Mesendoderm (in vitro differentiated cells): ENCODE measurements at regions not wholly inside any gene's neighbourhood (a gene's known extent, or its start where the extent isn't known, plus 50 kb on each side); places are given as distances from the start of the nearest gene placed in this dataset. TPM values are rescaled to one million over a fixed set of nuclear protein-coding genes. Genes with fewer than 3 reads are reported as not detected.

Experiments
- DNase-seq: peaks from one replicate; pipeline ENCODE4 v3.0.0; 2013
- H2AK5ac ChIP-seq: 2 replicates; pipeline ENCODE4 v1.6.1; 2013; ENCODE audit warnings: low read length, inconsistent platforms
- H2BK120ac ChIP-seq: 2 replicates; pipeline ENCODE4 v1.6.1; 2013; ENCODE audit warnings: low read depth, mild to moderate bottlenecking, low read length, moderate library complexity, mixed read lengths
- H2BK15ac ChIP-seq: replicated peaks from 2 replicates; pipeline ENCODE4 v1.6.1; 2013; ENCODE audit warnings: low read depth, mild to moderate bottlenecking, moderate library complexity
- H2BK5ac ChIP-seq: 2 replicates; pipeline ENCODE4 v1.6.1; 2013; ENCODE audit warnings: low read length, inconsistent platforms
- H3K18ac ChIP-seq: 2 replicates; pipeline ENCODE4 v1.6.1; 2013; ENCODE audit warnings: mild to moderate bottlenecking, low read length, mixed read lengths
- H3K23ac ChIP-seq: one replicate; pipeline ENCODE4 v1.6.1; 2013; ENCODE audit warnings: low read length
- H3K27ac ChIP-seq: 2 replicates; pipeline ENCODE4 v1.5.1; 2013; ENCODE audit warnings: low read depth, mild to moderate bottlenecking, inconsistent platforms, low read length, moderate library complexity
- H3K27me3 ChIP-seq: 2 replicates; pipeline ENCODE4 v1.6.1; 2013; ENCODE audit warnings: low read length, control low read depth, mild to moderate bottlenecking, inconsistent platforms; ENCODE audit not compliant: insufficient read depth, poor library complexity
- H3K36me3 ChIP-seq: 2 replicates; pipeline ENCODE4 v1.6.1; 2013; ENCODE audit warnings: low read length, inconsistent platforms; ENCODE audit not compliant: control insufficient read depth, insufficient read depth
- H3K4ac ChIP-seq: one replicate; pipeline ENCODE4 v1.6.1; 2013; ENCODE audit warnings: low read depth, mild to moderate bottlenecking, low read length, moderate library complexity
- H3K4me1 ChIP-seq: 2 replicates; pipeline ENCODE4 v1.6.1; 2013; ENCODE audit warnings: low read depth, low read length, inconsistent platforms; ENCODE audit not compliant: control insufficient read depth
- H3K4me2 ChIP-seq: 2 replicates; pipeline ENCODE4 v1.6.1; 2013; ENCODE audit warnings: low read length
- H3K4me3 ChIP-seq: 2 replicates; pipeline ENCODE4 v1.5.1; 2013; ENCODE audit warnings: mild to moderate bottlenecking, low read length
- H3K56ac ChIP-seq: one replicate; pipeline ENCODE4 v1.6.1; 2013; ENCODE audit warnings: low read length
- H3K79me1 ChIP-seq: 2 replicates; pipeline ENCODE4 v1.6.1; 2013; ENCODE audit warnings: low read length, inconsistent platforms
- H3K79me2 ChIP-seq: 2 replicates; pipeline ENCODE4 v1.6.1; 2013; ENCODE audit warnings: mild to moderate bottlenecking, low read length; ENCODE audit not compliant: control insufficient read depth, insufficient read depth
- H3K9ac ChIP-seq: 2 replicates; pipeline ENCODE4 v1.6.1; 2013; ENCODE audit warnings: low read length, inconsistent platforms
- H4K5ac ChIP-seq: one replicate; pipeline ENCODE4 v1.6.1; 2013; ENCODE audit warnings: low read length
- H4K8ac ChIP-seq: one replicate; pipeline ENCODE4 v1.6.1; 2013; ENCODE audit warnings: low read depth, mild to moderate bottlenecking, control low read depth, low read length, moderate library complexity
- WGBS: extraction: QIAGEN DNeasy Blood & Tissue Kit; methylation state at CpG from one replicate; pipeline ENCODE4 v1.1.7; 2013; ENCODE audit warnings: low lambda C conversion rate, missing lambda C conversion rate; ENCODE audit not compliant: insufficient coverage; ENCODE audit errors: extremely low coverage; 5-methylcytosine and 5-hydroxymethylcytosine counted together
- small RNA-seq: library from polyadenylated mRNA; stranded (forward); fragments of <200 nt; extraction: miRNeasy Mini kit (QIAGEN cat#:217004); gene quantifications from one replicate; pipeline ENCODE3, GENCODE V24; 2013; ENCODE audit not compliant: insufficient read depth

- no peaks in the 10 kb centered on the region for H3K79me1 ChIP-seq
- DNase-seq, result no peak
- H4K8ac ChIP-seq, result no peak overlapping the region
- H3K79me2 ChIP-seq, result no peaks in the 10 kb centered on the region
- no peak overlapping the region for H2AK5ac ChIP-seq
- no peak overlapping the region for H3K4me2 ChIP-seq
- H3K18ac ChIP-seq, result no peak overlapping the region
- H4K5ac ChIP-seq, result no peak overlapping the region
- H3K4me3 ChIP-seq, result no peak overlapping the region
- H3K56ac ChIP-seq, result no peak overlapping the region
- H3K27me3 ChIP-seq, result no peaks in the 10 kb centered on the region
- H3K9ac ChIP-seq, result no peak overlapping the region
- H3K36me3 ChIP-seq, result no peaks in the 10 kb centered on the region
- H3K4ac ChIP-seq, result no peak overlapping the region
- no CpG with 5 or more reads among the region's 4 CpGs for WGBS
- H2BK15ac ChIP-seq, result no peak overlapping the region
- H3K27ac ChIP-seq, result no peak overlapping the region
- no peak overlapping the region for H3K23ac ChIP-seq
- no peak overlapping the region for H2BK5ac ChIP-seq
- H3K4me1 ChIP-seq, result no peaks in the 10 kb centered on the region
- no peak overlapping the region for H2BK120ac ChIP-seq
Measured at GRCh38 chr12:91240386-91241095, 57.9 kb upstream of the DCN start.

GRCh38 chr12:91239481-91239880, 56.9 kb upstream of the DCN start:
- H2BK5ac ChIP-seq, result no peak overlapping the region
- H3K9ac ChIP-seq, result no peak overlapping the region
- H3K27ac ChIP-seq, result no peak overlapping the region
- no peaks in the 10 kb centered on the region for H3K79me2 ChIP-seq
- H3K18ac ChIP-seq, result no peak overlapping the region
- H3K4me3 ChIP-seq, result no peak overlapping the region
- H3K4ac ChIP-seq, result no peak overlapping the region
- H3K36me3 ChIP-seq, result no peaks in the 10 kb centered on the region
- WGBS, result 100% methylated on average over 1 of the region's 3 CpGs
- no peaks in the 10 kb centered on the region for H3K79me1 ChIP-seq
- H2BK120ac ChIP-seq, result no peak overlapping the region
- no peak overlapping the region for H2BK15ac ChIP-seq
- H3K23ac ChIP-seq, result no peak overlapping the region
- no peak overlapping the region for H4K5ac ChIP-seq
- H4K8ac ChIP-seq, result no peak overlapping the region
- H3K4me2 ChIP-seq, result no peak overlapping the region
- no peaks in the 10 kb centered on the region for H3K4me1 ChIP-seq
- no peak for DNase-seq
- no peak overlapping the region for H3K56ac ChIP-seq
- H2AK5ac ChIP-seq, result no peak overlapping the region
- no peaks in the 10 kb centered on the region for H3K27me3 ChIP-seq

Small RNA genes in the stretch of these regions (small RNA-seq; reads per million reads assigned to genes)
- gene AC090049.2 (not detected), gene RF02110 (not detected)
